ENCODE measurements at regions not wholly inside any gene's neighbourhood (a gene's known extent, or its start where the extent isn't known, plus 50 kb on each side); places are given as distances from the start of the nearest gene placed in this dataset.
"Not testable (repeated sequence)": the region's sequence is repeated elsewhere in the genome, so short reads cannot be mapped to it uniquely, and the experiment has no call there.

GRCh38 chr16:63690267-63690666 is 1431.6 kb downstream of the CDH11 start:
- no peak for DNase-seq (ENCODE audit: low read depth)
- no peak overlapping the region for H3K4me3 ChIP-seq (ENCODE audit: low read depth, low read length)

DNA sequence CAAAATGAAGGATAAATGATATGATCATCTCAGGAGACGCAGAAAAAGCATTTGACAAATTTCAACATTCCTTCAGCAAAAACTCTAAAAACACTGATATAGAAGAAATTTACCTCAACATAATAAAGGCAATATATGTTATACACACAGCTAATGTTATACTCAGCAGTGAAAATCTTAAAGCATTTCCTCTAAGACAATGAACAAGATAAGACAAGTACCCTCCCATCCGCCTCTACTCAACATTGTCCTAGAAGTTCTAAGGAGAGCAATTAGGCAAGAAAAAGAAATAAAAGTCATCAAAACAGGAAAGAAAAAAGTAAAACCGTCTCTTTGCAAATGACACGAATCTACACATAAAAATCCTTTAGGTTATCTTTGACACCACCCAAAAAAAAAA is 1432.8 kb downstream of the CDH11 start:
- no peak overlapping the region for H3K4me3 ChIP-seq (ENCODE audit: low read depth, low read length)
- no peak for DNase-seq (ENCODE audit: low read depth)

DNA sequence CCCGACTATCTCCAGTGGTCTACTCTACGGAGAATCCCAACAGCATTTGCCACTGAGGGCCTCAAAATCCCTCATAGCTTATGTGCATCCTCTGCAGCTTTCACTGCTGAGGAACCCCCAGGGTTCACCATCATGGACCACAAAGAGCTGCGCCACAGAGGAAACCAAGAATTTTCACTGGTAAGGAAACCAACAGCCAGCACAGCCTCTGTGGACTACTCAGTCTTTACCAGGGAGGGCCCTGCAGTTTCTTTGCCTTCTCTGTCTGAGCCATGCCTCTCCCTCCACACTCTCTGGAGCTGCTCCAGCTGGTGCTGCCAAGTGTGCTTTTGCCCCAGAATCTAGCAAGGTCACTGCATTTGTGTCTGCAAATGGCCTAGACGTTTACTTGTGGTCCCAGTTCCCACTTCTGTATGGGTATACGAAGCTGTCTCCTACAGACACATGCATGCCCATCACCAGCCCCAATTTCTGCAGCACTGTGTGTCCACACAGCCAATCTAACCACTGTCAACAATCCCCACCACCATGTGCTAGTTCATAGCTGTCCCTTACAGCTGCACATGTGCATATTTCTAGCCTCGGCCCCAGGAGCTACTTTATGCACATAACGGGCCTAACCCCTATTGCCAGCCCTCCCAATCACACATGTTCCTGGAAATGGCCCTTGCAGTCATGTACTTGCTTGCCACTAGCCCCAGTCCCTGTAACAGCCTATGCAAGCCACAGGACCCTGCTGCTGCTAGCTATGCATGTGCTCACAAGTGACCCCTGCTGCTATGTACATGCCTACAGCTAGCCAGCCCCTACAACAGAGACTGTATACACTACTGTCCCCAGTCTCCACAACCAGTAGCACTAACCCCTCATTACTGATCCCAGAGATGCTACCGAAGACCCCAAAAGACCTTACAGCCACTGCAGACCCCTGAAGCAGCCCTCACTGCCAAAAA is 1437.4 kb downstream of the CDH11 start:
- no peak overlapping the region for H3K4me3 ChIP-seq (ENCODE audit: low read depth, low read length)
- DNase-seq (ENCODE audit: low read depth): no peak

DNA sequence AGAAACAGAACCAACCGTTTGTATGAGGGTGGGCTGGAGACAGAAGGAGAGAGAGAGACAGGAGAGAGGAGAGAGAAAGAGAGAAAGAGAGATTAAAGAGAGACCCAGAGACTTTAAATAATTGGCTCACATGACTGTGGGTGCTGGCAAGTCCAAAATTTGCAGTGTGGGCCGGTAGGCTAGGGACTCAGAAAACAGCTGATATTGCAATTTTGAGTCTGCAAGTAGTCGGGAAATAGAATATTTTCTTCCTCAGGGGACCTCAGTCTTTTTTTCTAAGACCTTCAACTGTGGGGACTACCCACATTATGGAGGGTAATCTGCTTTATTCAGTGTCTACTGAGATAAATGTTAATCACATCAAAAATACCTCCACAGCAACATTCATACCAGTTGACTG is 1439.0 kb downstream of the CDH11 start:
- no peak overlapping the region for H3K4me3 ChIP-seq (ENCODE audit: low read depth, low read length)
- no peak for DNase-seq (ENCODE audit: low read depth)

GRCh38 chr16:63672493-63672892 is 1449.4 kb downstream of the CDH11 start:
- H3K4me3 ChIP-seq (ENCODE audit: low read depth, low read length): no peak overlapping the region
- DNase-seq (ENCODE audit: low read depth): no peak

DNA sequence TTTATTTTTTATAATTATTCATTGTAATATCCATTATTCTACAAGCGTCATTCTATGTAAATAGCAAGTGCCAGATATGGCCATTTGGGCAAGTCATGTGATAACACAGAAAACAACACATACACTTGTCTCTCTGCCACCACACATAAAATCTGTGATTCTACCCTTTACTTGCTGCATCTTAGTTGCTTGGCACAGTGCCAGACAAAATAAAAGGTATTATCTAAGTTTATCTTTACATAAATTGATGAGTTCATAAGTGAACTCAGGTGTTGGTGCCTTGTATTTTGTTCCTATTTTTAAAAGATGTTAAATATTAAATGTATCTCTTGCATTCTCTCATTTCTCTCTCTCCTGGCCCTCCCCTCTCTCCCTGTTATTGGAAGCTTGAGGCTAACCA is 1458.7 kb downstream of the CDH11 start:
- no peak for DNase-seq (ENCODE audit: low read depth)

DNA sequence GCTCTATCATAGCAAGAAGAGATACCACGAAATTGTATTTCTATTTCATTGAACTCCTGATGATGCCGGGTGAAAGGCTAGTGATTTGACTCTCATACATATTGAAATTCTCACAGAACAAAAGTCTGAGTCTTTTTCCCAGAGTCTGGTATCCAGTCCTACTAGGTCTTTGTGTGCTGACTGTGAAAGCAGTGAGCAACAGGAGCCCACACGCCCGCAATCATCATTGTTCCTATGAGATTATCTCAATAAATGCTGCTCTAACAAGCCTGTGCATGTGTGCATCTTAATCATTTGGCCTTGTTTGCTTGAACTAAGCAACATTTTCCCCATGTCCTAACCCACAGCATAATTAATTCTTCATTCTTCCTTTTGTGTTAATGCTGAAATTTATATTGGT is 1466.0 kb downstream of the CDH11 start:
- no peak overlapping the region for H3K4me3 ChIP-seq (ENCODE audit: low read depth, low read length)
- DNase-seq (ENCODE audit: low read depth): no peak

More for the DNA sequence above, 1458.7 kb downstream of the CDH11 start:
- H3K4me3 ChIP-seq (ENCODE audit: low read depth, low read length): no peak overlapping the region

DNA sequence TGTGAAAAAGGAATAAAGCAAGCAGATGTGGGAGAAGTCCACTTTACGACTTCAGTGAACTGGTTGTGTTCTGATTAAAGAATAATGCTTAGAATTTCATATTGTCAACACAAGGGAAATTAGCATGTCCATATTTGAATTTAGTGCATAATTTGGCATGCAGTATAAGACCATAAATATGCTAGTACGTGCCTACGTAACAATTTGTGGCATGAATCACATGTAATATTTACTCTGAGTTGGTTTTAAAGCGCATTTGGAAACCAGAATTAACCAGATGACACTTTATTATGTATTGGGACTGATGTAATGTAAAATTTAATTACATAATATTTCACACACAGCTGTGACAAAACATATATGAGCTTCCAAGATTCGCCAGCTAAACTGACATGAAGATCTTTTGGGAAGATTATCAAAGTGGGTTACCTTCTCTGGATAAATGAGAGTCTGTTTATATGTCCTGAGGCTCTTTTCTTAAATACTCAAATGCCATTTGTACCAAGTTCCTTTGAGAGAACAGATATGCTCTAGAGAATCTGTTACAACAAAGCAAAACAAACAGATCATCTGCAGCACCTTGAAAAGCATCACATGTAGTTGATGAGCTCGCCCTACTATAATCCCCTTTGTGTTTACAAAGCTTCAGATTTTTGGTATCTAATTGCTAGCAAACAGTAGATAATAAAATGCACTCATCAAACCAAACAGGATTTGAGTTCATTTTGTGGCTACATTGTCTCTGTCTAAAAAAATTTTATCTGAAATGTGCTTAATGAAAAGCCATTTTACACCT is 1468.6 kb downstream of the CDH11 start:
- no peak for DNase-seq (ENCODE audit: low read depth)
- H3K4me3 ChIP-seq (ENCODE audit: low read depth, low read length): no peak overlapping the region

DNA sequence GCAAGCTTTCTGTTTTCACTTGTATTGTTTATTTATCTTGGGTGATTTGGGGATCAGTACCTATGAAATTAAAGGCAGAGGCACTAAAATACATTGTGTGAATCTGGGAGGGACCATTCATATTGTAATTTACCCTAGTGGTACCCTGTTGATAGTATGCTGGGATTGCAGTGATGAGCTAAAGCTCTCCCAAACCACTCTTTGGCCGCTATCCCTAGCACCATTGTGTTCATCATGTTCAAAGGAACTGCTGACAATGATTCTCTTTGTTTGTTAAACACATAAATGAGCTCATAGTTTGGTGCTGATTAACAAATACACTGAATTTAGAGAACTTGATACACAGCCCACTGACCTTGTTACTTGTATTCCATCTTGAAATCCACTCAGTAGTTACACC is 1469.8 kb downstream of the CDH11 start:
- DNase-seq (ENCODE audit: low read depth): no peak
- H3K4me3 ChIP-seq (ENCODE audit: low read depth, low read length): no peak overlapping the region

- H3K4me3 ChIP-seq (ENCODE audit: low read depth, low read length): no peak overlapping the region
Observed at GRCh38 chr16:63650550-63650949, 1471.3 kb downstream of the CDH11 start.

DNA sequence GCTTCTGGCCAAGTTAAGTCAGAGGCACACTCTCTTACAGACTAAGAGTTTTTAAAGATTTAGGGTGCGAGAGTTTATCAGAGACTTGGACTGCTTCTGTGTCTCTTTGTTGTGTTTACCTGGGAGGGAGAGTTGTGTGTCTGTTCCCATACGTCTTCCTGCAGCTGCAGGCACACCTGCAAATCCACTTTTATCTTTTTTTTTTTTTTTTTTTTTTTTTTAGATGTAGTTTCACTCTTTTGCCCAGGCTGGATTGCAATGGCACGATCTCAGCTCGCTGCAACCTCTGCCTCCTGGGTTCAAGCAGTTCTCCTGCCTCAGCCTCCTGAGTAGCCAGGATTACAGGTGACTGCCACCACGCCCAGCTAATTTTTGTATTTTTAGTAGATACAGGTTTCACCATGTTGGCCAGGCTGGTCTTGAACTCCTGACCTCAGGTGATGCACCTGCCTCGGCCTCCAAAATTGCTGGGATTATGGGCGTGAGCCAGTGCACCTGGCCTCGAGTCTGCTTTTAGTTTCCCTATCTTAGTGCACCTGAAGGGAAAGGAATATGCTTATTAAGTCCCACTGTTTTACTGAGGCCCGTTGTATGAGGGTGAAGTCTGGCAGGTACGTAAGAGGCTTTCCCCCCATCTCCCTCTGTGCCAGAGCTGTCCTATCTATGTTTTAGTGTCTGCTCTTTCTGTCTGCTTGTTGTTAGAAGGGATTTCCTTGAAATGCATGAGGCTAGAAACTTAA is 1488.0 kb downstream of the CDH11 start:
- not testable (repeated sequence) for DNase-seq (ENCODE audit: low read depth); H3K4me3 ChIP-seq (ENCODE audit: low read depth, low read length)

More at GRCh38 chr16:63650550-63650949, 1471.3 kb downstream of the CDH11 start:
- DNase-seq (ENCODE audit: low read depth): no peak

GRCh38 chr16:63629272-63629671 is 1492.6 kb downstream of the CDH11 start:
- DNase-seq (ENCODE audit: low read depth): no peak
- no peak overlapping the region for H3K4me3 ChIP-seq (ENCODE audit: low read depth, low read length)

GRCh38 chr16:63628812-63629211 is 1493.1 kb downstream of the CDH11 start:
- DNase-seq (ENCODE audit: low read depth): no peak
- no peak overlapping the region for H3K4me3 ChIP-seq (ENCODE audit: low read depth, low read length)

DNA sequence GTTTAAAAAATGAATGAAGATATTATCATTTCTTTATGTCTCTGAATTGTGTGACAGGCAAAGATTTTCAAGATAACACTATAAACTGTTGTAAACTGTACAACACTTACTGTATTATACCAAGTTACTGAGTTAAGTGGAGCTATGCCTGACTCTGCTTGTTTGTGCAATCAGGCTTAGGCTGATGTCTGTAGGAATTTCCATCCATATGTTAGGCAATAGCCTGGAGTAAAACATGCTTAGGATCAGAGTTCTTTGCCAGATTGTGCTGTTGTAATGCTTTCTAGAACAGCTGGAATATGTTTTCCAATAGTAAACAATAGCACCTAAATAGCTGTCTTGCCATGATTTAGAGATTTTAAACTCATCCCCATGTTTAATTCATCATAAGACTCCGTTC is 1496.7 kb downstream of the CDH11 start:
- no peak overlapping the region for H3K4me3 ChIP-seq (ENCODE audit: low read depth, low read length)
- DNase-seq (ENCODE audit: low read depth): no peak

GRCh38 chr16:63623551-63624039 is 1498.3 kb downstream of the CDH11 start:
- no peak for DNase-seq (ENCODE audit: low read depth)
- H3K4me3 ChIP-seq (ENCODE audit: low read depth, low read length): no peak overlapping the region

DNA sequence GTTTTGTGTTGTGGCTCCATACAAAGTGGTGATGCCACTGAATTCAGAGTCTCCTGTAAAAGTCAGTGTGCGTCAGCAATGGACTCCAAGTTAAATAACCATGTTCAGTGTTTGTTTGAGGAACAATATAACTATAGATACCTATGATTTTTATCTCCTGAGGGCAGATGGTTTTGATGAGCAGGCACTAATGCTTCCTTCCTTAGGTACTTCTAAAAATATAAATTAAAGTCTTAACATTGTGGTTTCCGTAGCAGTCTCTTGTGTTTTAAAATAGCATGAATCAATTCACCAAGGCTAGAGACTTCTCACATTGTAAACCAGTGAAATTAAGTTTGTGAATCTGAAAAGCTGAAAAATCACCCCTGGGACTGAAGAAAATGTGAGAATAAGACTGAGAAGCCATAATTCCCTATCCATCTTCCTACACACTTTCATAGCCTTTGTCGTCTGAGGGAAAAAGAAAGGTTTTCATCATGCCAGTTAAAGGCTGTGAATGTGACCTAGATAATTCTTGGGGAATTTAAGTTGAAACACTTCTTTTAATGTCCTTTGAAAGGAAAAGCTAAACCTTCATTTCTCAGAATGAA is 1502.9 kb downstream of the CDH11 start:
- no peak for DNase-seq (ENCODE audit: low read depth)
- no peak overlapping the region for H3K4me3 ChIP-seq (ENCODE audit: low read depth, low read length)

- no peak overlapping the region for H3K4me3 ChIP-seq (ENCODE audit: low read depth, low read length)
- DNase-seq (ENCODE audit: low read depth): no peak
Observed at GRCh38 chr16:63617990-63618763, 1503.7 kb downstream of the CDH11 start.

All from skeletal muscle cell (primary cell).